H54 (cell line): ENCODE measurements at regions not wholly inside any gene's neighbourhood (a gene's known extent, or its start where the extent isn't known, plus 50 kb on each side); places are given as distances from the start of the nearest gene placed in this dataset.
A peak's percentile ranks its signal among the peaks of the same experiment; 100 is the strongest.
"Not testable (repeated sequence)": the region's sequence is repeated elsewhere in the genome, so short reads cannot be mapped to it uniquely, and the experiment has no call there.

Source experiments
- DNase-seq: peaks from one replicate; pipeline ENCODE4 v3.0.0; 2011; ENCODE audit warnings: low spot score, mixed read lengths; ENCODE audit not compliant: insufficient read length
- FAIRE-seq: peaks from 3 replicates; lab custom pipeline; 2011; peaks lifted over from hg19 to GRCh38; lab: Jason Lieb, UNC
- POLR2A ChIP-seq: IDR thresholded peaks from 2 replicates; pipeline ENCODE4 v1.6.1; 2011; ENCODE audit warnings: low read depth, mild to moderate bottlenecking, low read length

DNA sequence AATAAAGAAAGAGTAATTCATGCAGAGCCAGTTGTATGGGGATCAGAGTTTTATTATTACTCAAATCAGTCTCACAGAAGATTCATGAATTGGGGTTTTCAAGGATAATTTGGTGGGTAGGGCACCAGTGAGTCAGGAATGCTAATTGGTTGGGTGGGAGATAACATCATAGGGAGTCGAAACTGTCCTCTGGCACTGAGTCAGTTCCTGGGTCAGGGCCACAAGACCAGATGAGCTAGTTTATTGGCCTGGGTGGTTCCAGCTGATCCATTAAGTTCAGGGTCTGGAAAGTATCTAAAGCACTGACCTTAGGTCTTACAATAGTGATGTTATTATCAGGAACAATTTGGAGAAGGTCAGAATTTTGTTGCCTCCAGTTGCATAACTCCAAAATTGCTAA lies 998.6 kb upstream of the EPHA6 start:
- FAIRE-seq (no peak), DNase-seq (no peak)
- no peak for TF ChIP-seq POLR2A

DNA sequence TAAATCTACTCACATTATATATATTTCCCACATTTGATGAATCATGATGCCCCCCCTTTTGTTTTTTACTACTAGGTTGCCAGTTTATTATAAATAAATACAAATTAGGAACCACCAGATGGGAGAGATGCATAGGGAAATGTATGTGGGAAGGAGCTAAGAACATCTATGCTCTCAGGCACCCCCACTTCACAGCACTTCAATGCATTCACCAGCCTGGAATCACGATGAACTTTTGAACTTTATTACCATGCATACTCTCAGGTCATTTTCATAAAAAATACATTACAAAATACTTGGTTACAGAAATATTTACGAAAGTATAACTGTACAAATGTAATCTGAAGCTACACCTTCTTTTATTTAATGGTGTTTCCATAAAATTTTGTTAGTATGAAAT lies 988.0 kb upstream of the EPHA6 start:
- no peak for FAIRE-seq
- DNase-seq, result no peak
- no peak for TF ChIP-seq POLR2A

- FAIRE-seq (no peak), DNase-seq (no peak)
- no peak for TF ChIP-seq POLR2A
Observed at GRCh38 chr3:95832146-95832545, 982.2 kb upstream of the EPHA6 start.

DNA sequence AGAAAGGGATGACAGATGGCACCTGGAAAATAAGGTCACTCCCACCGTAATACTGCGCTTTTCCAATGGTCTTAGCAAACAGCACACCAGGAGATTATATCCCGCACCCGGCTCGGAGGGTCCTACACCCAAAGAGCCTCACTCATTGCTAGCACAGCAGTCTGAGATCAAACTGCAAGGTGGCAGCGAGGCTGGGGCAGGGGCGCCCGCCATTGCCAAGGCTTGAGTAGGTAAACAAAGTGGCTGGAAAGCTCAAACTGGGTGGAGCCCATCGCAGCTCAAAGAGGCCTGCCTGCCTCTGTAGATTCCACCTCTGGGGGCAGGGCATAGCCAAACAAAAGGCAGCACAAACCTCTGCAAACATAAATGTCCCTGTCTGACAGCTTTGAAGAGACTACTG lies 953.8 kb upstream of the EPHA6 start:
- DNase-seq, FAIRE-seq: not testable (repeated sequence)

GRCh38 chr3:95883801-95884200 lies 930.6 kb upstream of the EPHA6 start:
- no peak for TF ChIP-seq POLR2A
- DNase-seq, result no peak
- no peak for FAIRE-seq

GRCh38 chr3:95886616-95887015 lies 927.8 kb upstream of the EPHA6 start:
- FAIRE-seq (no peak), DNase-seq (no peak)
- TF ChIP-seq POLR2A, result no peak

DNA sequence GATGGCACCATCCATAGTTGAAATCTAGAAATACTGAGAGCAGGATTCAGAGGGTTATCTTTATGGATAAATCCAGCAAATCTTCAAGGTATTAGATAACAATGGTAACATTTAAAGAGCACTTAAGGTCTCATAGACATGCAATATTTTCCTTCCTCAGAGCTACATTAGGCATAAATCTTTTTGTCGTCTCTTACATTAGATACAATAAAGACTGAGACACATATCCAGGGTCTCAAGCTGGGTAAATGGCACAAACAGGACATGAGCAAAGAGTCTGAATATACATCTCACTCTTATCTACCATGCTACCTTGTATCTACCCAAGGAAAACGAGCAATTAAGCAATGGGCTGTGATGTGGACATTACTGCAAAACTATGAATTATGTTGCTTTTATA lies 927.3 kb upstream of the EPHA6 start:
- FAIRE-seq (no peak), DNase-seq (no peak)
- no peak for TF ChIP-seq POLR2A

- DNase-seq, result no peak
- FAIRE-seq, result no peak
- TF ChIP-seq POLR2A, result no peak
Observed at GRCh38 chr3:95894820-95895219, 919.6 kb upstream of the EPHA6 start.

DNA sequence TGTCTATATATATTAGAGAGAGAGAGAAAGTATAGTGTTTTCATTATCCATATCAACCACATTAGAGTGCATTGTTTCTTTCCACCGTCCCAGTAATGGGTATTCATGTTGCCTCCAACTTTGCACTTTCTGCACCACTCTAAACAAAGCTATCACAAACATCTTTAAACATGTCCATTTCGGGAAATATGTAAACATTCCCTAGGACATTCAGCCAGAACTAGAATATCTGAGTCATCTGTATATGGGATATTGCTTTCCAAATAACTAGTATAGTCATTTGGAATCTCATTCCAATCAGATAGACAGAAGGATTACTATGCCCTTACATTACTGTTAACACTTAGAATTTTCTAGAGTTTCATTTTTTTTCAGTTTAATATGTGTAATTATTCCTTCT lies 914.9 kb upstream of the EPHA6 start:
- no peak for DNase-seq
- no peak for FAIRE-seq
- TF ChIP-seq POLR2A, result no peak

GRCh38 chr3:95899911-95900310 lies 914.5 kb upstream of the EPHA6 start:
- DNase-seq, result no peak
- TF ChIP-seq POLR2A, result no peak
- FAIRE-seq, result no peak

- no peak for TF ChIP-seq POLR2A
- DNase-seq, result no peak
- FAIRE-seq, result no peak
Observed at GRCh38 chr3:95901948-95902347, 912.4 kb upstream of the EPHA6 start.

DNA sequence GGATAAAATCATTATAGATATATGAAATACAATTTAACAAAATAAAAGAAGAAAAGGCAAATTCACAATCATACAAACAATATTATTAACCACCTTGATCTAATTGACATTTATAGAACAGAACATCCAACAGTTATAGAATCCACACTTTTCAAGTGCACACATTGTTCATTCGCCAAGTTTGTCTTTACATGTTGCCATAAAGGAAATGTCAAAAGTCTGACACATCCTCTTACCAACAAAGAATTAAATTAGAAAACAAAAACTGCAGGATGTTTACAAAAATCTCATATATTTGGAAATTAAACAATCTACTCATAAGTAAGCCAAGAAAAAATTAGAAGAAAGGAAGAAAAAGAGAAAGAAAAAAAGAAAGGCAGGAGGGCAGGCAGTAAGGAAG lies 909.2 kb upstream of the EPHA6 start:
- DNase-seq (no peak), FAIRE-seq (no peak)
- no peak for TF ChIP-seq POLR2A

DNA sequence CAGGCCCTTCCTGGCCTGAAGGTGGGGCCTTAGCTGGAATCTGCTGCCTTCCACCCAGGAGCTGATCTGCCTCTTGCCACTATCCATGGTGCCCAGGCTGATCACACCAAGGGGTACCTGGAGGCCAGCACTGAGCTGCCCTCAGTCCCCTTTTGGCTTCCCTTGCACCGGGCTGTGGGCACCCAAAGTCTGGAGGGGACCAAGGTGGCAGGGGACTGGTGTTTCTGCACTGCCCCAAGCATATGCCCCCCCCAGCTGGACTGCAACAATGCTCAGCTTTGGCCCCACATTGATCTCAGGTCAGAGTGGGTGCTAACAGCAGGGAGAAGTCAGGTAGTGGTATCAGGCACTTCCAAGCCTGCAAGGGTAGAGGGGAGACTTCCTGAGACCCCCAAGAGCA lies 902.6 kb upstream of the EPHA6 start:
- DNase-seq (no peak), FAIRE-seq (no peak)
- no peak for TF ChIP-seq POLR2A

- TF ChIP-seq POLR2A, result no peak
- FAIRE-seq, result peak; percentile 88
- peak; percentile 11 for DNase-seq
Observed at GRCh38 chr3:95923496-95924210, 890.7 kb upstream of the EPHA6 start.

DNA sequence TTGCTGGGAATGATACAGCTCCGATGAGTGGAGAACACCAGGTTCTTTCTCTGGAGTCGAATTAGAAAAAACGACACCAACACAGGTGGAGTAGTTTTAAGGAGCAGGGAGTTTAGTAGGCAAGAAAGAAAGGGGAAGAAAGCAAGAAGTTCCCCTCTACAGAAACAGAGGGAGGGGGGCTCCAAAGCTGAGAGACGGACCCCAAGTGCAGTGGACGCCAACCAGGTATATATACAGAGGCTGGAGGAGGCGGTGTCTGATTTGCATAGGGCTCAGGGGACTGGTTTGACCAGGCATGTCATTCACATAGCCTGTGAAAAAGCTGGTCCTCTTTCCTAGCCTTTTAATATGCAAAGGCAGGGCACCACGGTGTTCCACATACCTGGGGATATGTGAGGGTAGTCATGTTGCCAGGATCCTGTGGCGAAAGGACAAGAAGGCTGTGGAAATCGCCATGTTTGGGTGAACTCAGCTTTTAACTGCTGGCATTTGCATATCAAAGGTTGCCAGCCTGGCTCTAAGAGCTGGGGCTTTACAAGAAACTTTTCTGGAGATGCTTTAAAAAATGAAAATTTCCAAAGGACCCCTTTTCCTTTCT lies 887.4 kb upstream of the EPHA6 start:
- no peak for FAIRE-seq
- no peak for DNase-seq
- no peak for TF ChIP-seq POLR2A

DNA sequence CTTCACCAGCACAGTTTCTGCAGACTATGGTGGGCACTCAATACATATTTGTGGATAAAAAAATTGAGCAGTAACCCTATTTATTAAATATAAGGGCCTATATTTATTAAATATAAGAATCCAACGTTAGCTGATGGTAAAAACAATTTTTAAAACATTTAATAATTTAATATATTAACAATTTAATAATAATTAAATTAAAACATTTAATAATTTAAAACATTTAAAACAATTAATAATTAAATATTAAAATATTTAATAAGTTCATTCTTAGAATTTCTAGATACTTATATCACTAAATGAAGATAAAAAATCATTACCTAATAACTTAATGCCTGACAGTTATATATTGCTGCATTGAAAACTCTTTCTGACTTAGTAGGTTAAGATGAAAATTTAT lies 880.2 kb upstream of the EPHA6 start:
- no peak for FAIRE-seq
- no peak for DNase-seq
- TF ChIP-seq POLR2A, result no peak
